Breast epithelium (tissue), 4 donors: ENCODE measurements at regions not wholly inside any gene's neighbourhood (a gene's known extent, or its start where the extent isn't known, plus 50 kb on each side); places are given as distances from the start of the nearest gene placed in this dataset.

ENCODE experiments used
- DNase-seq, 2 donors: peaks; one replicate each; pipeline ENCODE4 v3.0.0-alpha.2; 2019; ENCODE audit warnings: low spot score in 2 of 2
- H3K27ac ChIP-seq, 2 donors: fragments of 200-600 bp; sonication (generic) in 1 of 2; one replicate each; pipeline ENCODE4 v1.5.1; 2016 to 2019; ENCODE audit warnings: mild to moderate bottlenecking in 1 of 2
- H3K27me3 ChIP-seq, 2 donors: fragments of 200-600 bp; sonication (generic) in 1 of 2; one replicate each; pipeline versions ENCODE4 v1.5.1 to v1.6.0; 2017 to 2019; ENCODE audit warnings: control low read depth in 1 of 2, mild to moderate bottlenecking in 1 of 2
- H3K36me3 ChIP-seq: fragments of 200-600 bp; one replicate; pipeline ENCODE4 v1.5.1; 2019
- H3K4me1 ChIP-seq, 2 donors: fragments of 200-600 bp; sonication (generic); one replicate each; pipeline ENCODE4 v1.5.1; 2016 to 2019; ENCODE audit warnings: control low read depth in 1 of 2
- H3K4me3 ChIP-seq, 3 donors: fragments of 200-600 bp; sonication (generic); 1 replicate in 2 of 3; 2 replicates in 1 of 3; pipeline ENCODE4 v1.5.1; 2016 to 2019; ENCODE audit warnings: mild to moderate bottlenecking in 3 of 3, moderate library complexity in 2 of 3
- H3K9me3 ChIP-seq, 2 donors: fragments of 200-600 bp; sonication (generic) in 1 of 2; one replicate each; pipeline ENCODE4 v1.5.1; 2016 to 2019; ENCODE audit warnings: control low read depth in 1 of 2
- POLR2A ChIP-seq: fragments of 450-650 bp; IDR thresholded peaks from one replicate; pipeline ENCODE4 v1.6.1; 2016; ENCODE audit warnings: antibody characterized with exemption, mild to moderate bottlenecking, moderate library complexity
- POLR2AphosphoS5 ChIP-seq, 3 donors: sonication (generic); formaldehyde crosslinking; IDR thresholded peaks; one replicate each; pipeline ENCODE4 v1.6.1; 2017; ENCODE audit warnings: antibody characterized with exemption in 3 of 3
- intact Hi-C: fragments of 100-400 bp; cut with DNase I; formaldehyde crosslinking; loops from one replicate; pipeline ENCODE4 v1.15.1; 2023; ENCODE audit warnings: low total_unique reads
- TF ChIP-seq, protein P1 (sequence below), 3 donors: fragments of 450-650 bp; IDR thresholded peaks; one replicate each; pipeline ENCODE4 v1.5.1; 2016 to 2017; ENCODE audit warnings: antibody characterized with exemption in 3 of 3, mild to moderate bottlenecking in 3 of 3, moderate library complexity in 3 of 3

DNA sequence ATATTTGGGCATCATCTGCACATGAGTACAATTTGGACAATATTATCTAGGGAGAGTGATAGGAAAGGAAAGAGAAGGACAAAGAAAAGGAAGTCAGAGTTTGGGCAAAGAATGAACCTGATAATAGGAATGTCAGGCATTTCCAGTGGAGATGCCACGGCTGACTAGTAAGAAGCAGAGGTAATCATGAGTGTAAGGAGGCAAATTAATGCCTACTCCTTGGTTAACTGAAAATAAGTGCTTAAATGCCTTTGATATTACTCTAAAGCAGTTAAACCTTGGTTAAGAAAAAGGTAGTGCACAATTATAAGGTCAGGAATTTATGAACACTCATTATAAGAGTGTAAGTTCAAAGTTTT, 99.2 kb upstream of the DDIT4L start:
- Histone ChIP-seq H3K27me3 (no peaks in the 10 kb centered on the region), H3K27ac (no peak overlapping the region), H3K4me1 (no peaks in the 10 kb centered on the region), H3K9me3 (no peaks in the 10 kb centered on the region), H3K36me3 (no peaks in the 10 kb centered on the region), H3K4me3 (no peak overlapping the region)
- TF ChIP-seq POLR2AphosphoS5 (IDR thresholded peaks at IDR 0.05) (no peak), POLR2A (no peak)
- TF ChIP-seq, protein P1, sequence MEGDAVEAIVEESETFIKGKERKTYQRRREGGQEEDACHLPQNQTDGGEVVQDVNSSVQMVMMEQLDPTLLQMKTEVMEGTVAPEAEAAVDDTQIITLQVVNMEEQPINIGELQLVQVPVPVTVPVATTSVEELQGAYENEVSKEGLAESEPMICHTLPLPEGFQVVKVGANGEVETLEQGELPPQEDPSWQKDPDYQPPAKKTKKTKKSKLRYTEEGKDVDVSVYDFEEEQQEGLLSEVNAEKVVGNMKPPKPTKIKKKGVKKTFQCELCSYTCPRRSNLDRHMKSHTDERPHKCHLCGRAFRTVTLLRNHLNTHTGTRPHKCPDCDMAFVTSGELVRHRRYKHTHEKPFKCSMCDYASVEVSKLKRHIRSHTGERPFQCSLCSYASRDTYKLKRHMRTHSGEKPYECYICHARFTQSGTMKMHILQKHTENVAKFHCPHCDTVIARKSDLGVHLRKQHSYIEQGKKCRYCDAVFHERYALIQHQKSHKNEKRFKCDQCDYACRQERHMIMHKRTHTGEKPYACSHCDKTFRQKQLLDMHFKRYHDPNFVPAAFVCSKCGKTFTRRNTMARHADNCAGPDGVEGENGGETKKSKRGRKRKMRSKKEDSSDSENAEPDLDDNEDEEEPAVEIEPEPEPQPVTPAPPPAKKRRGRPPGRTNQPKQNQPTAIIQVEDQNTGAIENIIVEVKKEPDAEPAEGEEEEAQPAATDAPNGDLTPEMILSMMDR (IDR thresholded peaks at IDR 0.05), result no peak
- intact Hi-C loops, result no loop called here
- no peak for DNase-seq

DNA sequence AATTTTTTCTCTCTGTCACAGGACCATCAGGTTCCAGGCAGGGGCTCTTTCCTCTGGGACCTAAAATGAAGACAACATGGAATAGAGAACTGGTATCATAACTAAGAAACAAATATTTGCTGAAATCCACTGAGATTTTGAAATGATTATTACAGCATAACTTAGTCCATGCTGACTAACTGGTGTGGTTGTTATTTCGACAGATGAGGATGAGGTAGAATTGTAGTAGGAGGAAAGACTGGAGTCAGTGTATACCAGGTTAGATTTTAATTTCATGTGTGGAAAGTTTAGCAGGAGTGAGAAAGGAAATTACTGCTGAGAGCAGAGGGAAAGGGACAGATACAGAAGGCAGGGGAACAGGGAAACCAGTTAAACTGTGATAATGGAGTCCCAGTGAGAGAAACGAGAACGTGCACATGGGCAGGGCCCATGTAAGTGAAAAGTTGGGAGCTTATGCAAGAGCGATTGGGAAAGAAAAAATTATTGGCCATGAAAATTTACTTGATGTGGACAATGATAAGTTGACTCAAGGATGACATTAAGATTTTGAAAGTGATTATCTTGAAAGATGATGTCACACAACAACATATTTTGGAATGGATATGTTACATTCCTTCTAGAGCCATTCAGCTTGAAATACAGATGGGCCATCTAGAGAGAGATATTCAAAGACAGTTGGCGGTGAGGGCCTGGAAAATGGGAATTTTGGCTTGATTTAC, 98.7 kb upstream of the DDIT4L start:
- intact Hi-C loops, result no loop called here
- H3K4me3 ChIP-seq, result no peak overlapping the region
- H3K4me1 ChIP-seq, result no peaks in the 10 kb centered on the region
- no peaks in the 10 kb centered on the region for H3K9me3 ChIP-seq
- H3K27ac ChIP-seq, result no peak overlapping the region
- TF ChIP-seq POLR2A (no peak), POLR2AphosphoS5 (IDR thresholded peaks at IDR 0.05) (no peak)
- TF ChIP-seq, protein P1 (IDR thresholded peaks at IDR 0.05), result no peak
- no peaks in the 10 kb centered on the region for H3K36me3 ChIP-seq
- DNase-seq, result no peak
- no peaks in the 10 kb centered on the region for H3K27me3 ChIP-seq

DNA sequence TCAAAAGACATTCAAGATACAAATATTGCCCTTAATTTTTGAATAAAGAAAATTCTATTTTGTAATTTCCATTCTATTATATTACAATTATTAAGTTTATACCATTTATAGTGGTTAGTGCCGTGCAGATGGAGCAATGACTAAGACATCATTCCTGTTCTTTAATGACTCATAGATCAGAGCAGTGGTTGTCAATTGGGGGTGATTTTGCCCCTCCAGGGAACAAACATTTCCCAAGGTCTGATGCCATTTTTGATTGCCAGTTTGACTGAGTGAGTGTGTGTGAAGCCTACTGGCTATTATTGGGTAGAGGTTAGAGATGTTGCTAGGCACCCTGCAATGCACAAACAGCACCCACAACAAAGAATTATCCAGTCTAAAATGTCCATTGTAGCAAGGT, 97.9 kb upstream of the DDIT4L start:
- H3K36me3 ChIP-seq, result no peaks in the 10 kb centered on the region
- no peaks in the 10 kb centered on the region for H3K4me1 ChIP-seq
- no peak for DNase-seq
- TF ChIP-seq POLR2AphosphoS5 (IDR thresholded peaks at IDR 0.05) (no peak), POLR2A (no peak)
- TF ChIP-seq, protein P1 (IDR thresholded peaks at IDR 0.05), result no peak
- no peak overlapping the region for H3K27ac ChIP-seq
- H3K4me3 ChIP-seq, result no peak overlapping the region
- H3K9me3 ChIP-seq, result no peaks in the 10 kb centered on the region
- H3K27me3 ChIP-seq, result no peaks in the 10 kb centered on the region
- intact Hi-C loops, result no loop called here

DNA sequence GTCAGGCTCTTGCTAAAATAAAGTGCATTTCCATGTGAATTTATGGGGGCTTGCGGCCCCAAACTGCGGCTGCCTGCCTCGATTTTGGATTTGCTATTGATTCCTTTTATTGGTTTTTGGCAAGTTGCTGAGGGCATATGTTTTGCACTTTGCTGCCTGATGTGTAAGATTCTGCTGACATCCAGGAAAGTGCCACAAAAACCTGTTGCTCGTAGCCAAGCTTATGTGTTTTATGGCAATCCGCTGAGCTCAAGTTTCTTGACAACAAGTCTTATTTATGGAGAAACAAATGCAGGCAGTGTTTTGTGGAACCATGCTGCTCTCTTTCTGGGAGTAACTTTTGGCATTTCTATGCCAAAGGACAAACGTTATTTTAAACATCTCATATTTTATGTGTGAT, 97.3 kb upstream of the DDIT4L start:
- DNase-seq, result no peak

DNA sequence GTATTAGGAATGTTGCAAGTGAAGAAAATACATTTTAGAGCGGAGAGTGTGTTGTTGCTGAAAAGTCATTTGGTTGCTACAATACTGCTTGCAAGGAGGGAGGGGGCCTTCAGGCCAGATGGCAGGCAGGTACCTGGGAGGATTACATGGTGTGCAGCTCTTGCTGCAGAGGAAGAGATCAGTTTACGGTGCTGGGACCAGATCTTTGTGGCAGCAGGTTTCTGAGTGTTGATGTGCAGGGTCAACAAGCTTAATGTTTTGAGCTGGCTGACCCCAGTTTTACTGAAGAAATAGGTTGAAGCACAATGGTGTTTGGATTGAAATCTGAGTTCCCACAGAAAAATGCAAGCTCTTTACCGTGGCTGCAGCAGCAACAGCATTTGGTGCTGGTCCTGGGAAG, 96.4 kb upstream of the DDIT4L start:
- no peak overlapping the region for H3K27ac ChIP-seq
- H3K9me3 ChIP-seq, result no peaks in the 10 kb centered on the region
- no peak for DNase-seq
- no peaks in the 10 kb centered on the region for H3K36me3 ChIP-seq
- TF ChIP-seq POLR2AphosphoS5 (IDR thresholded peaks at IDR 0.05) (no peak), POLR2A (no peak)
- TF ChIP-seq, protein P1 (IDR thresholded peaks at IDR 0.05), result no peak
- no peaks in the 10 kb centered on the region for H3K27me3 ChIP-seq
- H3K4me3 ChIP-seq, result no peak overlapping the region
- intact Hi-C loops, result no loop called here
- no peaks in the 10 kb centered on the region for H3K4me1 ChIP-seq

More for the DNA sequence above, 97.3 kb upstream of the DDIT4L start:
- no peak overlapping the region for H3K4me3 ChIP-seq
- intact Hi-C loops, result no loop called here
- H3K4me1 ChIP-seq, result no peaks in the 10 kb centered on the region
- H3K27ac ChIP-seq, result no peak overlapping the region
- H3K36me3 ChIP-seq, result no peaks in the 10 kb centered on the region
- no peak for TF ChIP-seq POLR2AphosphoS5 (IDR thresholded peaks at IDR 0.05)
- H3K9me3 ChIP-seq, result no peaks in the 10 kb centered on the region
- H3K27me3 ChIP-seq, result no peaks in the 10 kb centered on the region

DNA sequence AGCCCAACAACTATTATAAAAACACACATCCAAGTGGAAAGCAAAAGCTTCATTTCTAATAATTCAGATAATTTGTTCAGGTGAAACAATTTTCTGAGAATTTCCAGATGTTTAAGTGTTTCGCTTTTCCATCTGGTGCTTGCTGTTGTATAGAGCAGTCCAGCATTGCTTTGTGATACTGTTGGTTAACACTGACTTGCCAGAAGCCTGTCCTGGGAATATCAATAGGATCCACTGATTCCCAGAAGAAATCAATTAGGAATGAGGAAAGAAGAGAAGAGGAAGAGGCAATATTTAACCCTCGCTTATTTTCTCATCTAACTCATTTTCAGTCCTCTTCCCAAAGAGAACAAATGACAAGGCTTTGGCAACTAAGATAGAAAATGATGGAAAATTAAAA, 94.9 kb upstream of the DDIT4L start:
- H3K4me1 ChIP-seq, result no peaks in the 10 kb centered on the region
- DNase-seq, result no peak
- intact Hi-C loops, result no loop called here
- H3K27ac ChIP-seq, result no peak overlapping the region
- H3K27me3 ChIP-seq, result no peaks in the 10 kb centered on the region
- H3K4me3 ChIP-seq, result no peak overlapping the region
- no peaks in the 10 kb centered on the region for H3K9me3 ChIP-seq
- H3K36me3 ChIP-seq, result no peaks in the 10 kb centered on the region
- no peak for TF ChIP-seq POLR2AphosphoS5 (IDR thresholded peaks at IDR 0.05)
- TF ChIP-seq, protein P1 (IDR thresholded peaks at IDR 0.05), result no peak
- TF ChIP-seq POLR2A, result no peak
